T47D (cell line): ENCODE measurements at regions not wholly inside any gene's neighbourhood (a gene's known extent, or its start where the extent isn't known, plus 50 kb on each side); places are given as distances from the start of the nearest gene placed in this dataset.

Experiments
- DNase-seq, 2 experiments: peaks; one replicate each; pipeline versions ENCODE4 v3.0.0 to v3.0.0-alpha.2; 2011 to 2012; ENCODE audit warnings: low read depth in 1 of 2, low spot score in 1 of 2
- JUND ChIP-seq: IDR thresholded peaks from 2 replicates; pipeline ENCODE4 v1.6.1; 2012; ENCODE audit warnings: low read depth
- in situ Hi-C: cut with HindIII; loops from 2 replicates; pipeline ENCODE4 v1.10.0; 2016; ENCODE audit warnings: low sequenced_read_pairs, low pct_unique_long_range_greater_than_20kb

DNA sequence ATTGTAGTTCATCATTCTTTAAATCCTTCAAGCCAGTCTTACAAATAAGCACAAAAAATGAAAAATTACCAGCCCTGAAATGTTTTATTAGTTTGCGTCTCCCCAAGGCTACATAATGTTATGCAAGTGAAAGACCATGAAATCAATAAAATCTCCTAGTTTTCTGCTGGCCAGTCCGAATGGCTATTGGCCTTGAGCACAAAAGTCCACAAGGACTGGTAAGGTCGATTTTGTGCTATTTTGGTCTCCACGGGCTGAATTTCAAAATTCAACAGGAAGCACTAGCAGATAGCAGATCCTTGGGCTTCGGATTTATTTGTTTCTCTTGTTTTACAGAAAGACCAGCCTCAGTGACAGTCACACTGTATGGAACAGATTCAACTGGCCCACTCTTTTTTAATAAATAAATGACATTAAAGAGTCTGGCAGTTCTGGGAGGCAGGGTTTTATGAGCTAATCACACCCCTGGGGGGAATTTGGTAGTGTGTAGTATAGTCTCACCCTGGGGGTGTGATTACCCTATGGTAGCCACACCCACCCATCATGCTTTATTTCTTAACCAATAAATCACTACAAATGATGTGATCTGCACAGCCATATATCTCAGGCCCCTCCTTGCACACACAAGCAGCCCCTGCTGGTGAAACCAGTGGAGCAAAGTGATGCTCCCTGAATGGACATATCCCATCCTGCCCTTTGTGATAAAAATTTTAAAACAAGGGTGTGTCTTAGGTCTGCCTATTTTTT lies 51.1 kb upstream of the TMEM33 start:
- no peak for TF ChIP-seq JUND
- no peak for DNase-seq
- in situ Hi-C loops, result no loop called here

DNA sequence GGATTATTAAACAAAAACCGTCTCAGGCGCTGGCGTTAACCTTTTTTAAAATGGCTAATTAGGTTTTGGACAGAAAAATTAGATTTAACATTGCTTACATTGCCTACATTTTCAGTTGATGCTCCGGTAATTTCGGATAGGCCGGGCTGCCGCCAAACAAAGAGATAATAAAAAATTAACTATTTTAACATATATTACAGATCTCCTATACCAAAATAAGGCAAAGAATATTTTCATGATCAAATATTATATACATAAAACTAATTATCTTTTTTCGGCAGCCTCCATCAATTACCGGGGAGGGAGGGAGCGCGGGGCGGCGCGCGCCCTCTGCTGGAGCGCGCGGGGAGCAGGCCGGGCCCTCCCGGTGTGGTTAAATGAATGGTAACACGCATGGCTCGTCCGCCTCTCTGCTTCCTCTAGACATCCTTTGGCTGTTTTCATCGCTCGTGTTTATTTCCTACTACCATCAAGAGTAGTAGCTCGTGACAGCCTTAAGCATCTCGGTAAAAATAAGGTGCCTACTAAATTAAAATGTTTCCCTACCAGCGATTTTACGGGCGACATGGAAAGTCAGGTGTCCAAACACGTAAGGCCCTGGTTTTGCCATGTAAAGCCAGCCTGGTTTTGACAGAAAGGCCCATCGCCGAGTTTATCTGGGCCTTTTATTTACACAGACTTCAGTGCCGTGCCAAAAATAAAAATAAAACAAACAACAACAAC lies 52.4 kb upstream of the TMEM33 start:
- in situ Hi-C loops, result no loop called here
- peak; percentile 25 to 86 for DNase-seq
- TF ChIP-seq JUND, result no peak

DNA sequence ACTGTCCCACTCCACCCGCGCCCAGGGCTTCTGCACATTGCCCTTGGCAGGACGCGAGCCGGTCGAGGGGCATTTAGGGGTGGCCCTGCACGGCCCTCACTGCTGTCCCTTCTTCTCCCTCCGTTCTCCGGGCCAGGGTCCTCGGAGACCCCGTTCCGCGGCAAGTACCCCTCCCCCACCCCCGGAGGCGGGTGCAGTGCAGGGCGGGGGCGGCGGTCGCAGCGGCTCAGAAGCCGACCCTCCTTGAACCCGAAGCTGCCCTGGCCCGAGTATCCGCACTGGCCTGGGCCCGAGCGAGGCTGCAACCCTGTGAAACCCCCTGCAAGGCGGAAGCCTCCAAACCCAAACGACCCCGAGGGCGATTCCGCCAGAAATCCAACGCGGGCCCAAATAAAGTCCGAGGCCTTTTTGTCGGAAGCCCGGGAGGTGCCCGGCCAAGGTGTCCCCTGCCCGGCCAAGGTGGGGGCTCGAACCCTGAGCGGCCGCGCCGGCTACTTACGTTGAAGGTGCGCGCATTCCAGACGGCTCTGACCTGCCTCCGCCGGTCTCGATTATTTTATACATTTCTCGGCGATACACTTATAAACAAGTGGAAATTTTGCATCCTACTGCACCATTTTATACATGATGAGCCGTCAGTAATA lies 53.1 kb upstream of the TMEM33 start:
- no peak for DNase-seq
- in situ Hi-C loops, result no loop called here
- no peak for TF ChIP-seq JUND

DNA sequence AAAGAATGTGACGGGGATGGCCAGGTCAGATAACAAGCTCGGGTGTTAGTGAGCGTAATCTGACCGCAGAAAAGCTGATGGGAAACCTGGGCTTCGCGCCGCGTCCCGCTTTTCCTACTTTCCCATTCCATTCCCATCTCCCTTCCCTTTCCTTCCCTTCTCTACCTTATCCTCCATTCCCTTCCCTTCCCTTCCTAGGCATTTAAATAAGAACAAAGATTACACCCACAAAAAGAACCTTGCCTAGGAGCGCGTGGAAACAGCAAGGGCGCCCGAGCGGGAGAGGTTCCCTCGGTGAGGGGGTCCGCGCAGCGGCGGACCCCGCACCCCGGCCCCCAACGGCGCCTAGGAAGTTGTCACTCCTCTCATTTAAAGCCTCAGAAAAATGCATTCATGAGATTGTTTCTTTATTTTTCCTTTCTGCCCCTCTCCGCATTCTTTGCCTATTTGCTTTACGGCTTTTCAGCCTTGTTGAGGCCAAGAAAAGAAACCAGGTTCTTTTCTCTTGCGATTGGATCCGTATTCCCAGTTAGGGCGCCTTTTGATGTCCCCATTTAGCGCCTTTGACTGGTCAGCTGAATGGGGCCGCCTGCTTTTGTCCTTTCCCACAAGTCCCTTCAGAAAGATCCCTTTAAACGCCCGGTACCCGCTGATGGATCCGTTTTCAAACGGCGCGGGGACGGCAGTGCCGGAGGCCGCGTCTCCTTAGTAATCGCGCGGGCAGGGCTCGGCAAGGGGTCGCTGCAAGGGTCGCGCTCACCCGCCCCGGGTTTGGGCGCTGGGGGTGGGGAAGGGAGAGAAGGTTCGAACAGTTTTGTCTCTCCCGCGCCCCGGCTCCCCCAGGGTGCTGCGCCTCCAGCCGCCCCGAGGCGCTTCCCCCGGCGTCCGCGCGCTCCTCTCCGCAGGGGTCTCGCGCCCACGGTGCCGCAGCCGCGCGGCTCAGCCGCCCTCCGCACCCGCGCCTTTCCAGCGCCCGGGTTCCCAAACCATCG lies 54.1 kb upstream of the TMEM33 start:
- TF ChIP-seq JUND, result no peak
- no peak for DNase-seq
- in situ Hi-C loops, result no loop called here

- no peak for TF ChIP-seq JUND
- in situ Hi-C loops, result no loop called here
- DNase-seq, result no peak
Observed at GRCh38 chr4:41880022-41880837, 55.0 kb upstream of the TMEM33 start.

- DNase-seq, result no peak
- in situ Hi-C loops, result no loop called here
- no peak for TF ChIP-seq JUND
Observed at GRCh38 chr4:41879552-41879951, 55.7 kb upstream of the TMEM33 start.

- in situ Hi-C loops, result no loop called here
- DNase-seq, result no peak
- no peak for TF ChIP-seq JUND
Observed at GRCh38 chr4:41878991-41879491, 56.2 kb upstream of the TMEM33 start.

DNA sequence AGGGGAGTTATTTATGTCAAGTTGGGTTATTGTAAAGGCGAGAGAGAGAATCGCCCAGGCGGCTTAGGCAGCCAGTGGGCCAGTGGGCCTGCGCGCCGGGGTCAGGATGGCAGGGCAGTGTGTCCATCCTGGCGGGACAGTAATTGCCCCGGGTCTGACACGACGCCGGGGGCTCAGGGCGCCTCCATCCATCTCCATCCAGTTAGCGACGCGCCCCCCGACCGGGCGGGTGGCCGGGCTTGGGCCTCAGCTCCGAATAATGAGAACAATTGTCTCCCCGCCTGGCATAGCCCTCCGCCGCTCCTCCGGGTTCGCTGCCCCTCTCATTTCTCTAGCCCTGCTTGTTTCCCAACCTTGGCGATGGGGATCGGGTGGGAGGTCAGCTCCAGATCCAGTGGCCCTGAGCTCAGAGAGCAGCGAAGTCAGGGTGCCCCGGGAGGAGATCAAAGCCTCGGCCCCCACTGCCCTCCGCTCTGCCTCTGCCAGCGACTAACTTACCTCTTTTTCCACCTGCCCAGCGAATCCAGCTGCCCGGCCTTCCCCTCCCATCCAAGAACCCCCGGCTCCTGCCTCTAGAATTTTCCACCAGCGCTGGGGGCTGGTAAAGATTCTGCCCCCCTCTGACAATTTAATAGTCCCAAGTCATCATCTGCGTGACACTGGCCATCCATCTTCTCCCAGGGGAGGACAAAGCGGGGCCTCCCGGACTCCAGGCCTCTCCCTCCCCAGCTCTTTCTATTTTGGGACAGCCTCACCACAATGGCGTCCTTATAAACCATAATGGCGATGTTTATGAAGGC lies 56.9 kb upstream of the TMEM33 start:
- DNase-seq, result no peak
- TF ChIP-seq JUND, result no peak
- in situ Hi-C loops, result no loop called here

DNA sequence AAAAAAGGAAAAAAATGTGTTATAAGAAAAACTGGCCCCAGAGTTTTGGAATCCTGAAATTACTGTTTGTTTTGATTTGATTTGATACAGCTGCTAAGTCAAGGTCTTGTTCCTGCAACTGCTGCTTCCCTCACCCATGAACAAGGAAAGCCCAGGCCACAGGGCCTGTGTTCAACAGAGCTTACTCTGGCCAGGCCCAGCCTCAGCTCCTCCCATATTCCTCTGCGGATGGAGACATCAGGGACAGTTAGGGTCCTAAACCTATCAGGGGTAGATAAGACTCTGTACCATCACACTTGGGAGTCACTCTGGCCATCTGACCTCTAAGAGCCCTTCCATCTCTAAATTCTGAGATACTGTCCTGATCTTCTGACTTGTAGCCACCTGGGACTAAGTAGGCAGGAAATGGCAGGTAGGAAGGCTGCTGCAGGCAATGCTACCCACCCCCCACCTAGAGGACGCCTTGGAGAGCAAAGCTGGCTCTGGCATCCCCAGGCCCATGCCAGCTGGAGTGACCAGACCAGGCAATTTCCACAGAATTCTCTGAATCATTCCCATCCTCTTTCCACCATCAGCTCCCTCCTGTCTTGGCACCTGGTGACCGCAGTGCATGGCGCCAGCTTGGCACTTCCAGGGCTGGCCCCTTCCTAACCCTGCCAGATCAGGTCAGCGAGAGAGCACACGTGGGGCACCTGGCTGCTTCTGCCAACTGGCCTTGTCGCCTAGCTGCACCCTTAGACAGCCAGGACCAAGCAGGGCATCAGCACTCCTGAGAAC lies 58.0 kb upstream of the TMEM33 start:
- in situ Hi-C loops, result no loop called here
- TF ChIP-seq JUND, result no peak
- DNase-seq, result no peak

DNA sequence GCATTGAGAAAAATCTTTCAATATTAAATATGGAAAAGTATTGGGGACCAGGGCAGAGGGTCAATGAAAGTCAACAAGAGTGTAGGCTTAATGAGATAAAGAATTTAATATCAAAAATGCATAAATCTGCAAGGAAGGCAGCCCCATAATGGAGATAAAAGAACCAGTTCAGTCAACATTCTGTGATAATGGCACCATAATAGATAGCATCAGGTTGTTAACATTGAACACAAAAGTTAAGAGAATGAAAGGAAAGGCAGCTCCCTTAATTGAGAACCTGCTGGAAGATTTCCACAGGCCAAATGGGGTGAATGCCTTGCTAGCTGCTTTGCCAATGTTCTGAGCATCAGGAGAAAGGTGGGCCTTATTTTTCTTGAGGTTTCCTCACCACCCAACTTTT lies 60.4 kb upstream of the TMEM33 start:
- in situ Hi-C loops, result no loop called here

More for the DNA sequence above, 60.4 kb upstream of the TMEM33 start:
- no peak for DNase-seq
- TF ChIP-seq JUND, result no peak
